ENCODE measurements at regions not wholly inside any gene's neighbourhood (a gene's known extent, or its start where the extent isn't known, plus 50 kb on each side); places are given as distances from the start of the nearest gene placed in this dataset.

DNA sequence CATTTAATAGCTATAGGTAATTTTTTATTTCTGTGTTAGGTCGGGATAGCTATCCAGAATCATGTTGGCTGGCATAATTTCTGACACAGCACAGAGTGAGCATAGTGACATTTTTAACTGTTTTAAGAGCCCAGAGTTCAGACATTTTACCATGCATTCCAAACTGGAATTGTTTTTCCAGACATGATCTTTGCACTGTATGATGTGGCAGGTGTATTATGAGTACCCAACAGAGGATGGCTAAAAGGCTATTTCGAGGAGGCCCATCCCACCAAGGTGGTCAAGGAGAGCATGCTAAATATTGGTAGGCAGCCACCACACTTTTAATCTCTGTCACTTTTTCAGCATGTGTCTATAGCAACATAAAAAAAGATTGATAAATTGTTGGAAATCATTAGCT is 137.3 kb upstream of the ST6GALNAC5 start:
- TF ChIP-seq, protein P1, sequence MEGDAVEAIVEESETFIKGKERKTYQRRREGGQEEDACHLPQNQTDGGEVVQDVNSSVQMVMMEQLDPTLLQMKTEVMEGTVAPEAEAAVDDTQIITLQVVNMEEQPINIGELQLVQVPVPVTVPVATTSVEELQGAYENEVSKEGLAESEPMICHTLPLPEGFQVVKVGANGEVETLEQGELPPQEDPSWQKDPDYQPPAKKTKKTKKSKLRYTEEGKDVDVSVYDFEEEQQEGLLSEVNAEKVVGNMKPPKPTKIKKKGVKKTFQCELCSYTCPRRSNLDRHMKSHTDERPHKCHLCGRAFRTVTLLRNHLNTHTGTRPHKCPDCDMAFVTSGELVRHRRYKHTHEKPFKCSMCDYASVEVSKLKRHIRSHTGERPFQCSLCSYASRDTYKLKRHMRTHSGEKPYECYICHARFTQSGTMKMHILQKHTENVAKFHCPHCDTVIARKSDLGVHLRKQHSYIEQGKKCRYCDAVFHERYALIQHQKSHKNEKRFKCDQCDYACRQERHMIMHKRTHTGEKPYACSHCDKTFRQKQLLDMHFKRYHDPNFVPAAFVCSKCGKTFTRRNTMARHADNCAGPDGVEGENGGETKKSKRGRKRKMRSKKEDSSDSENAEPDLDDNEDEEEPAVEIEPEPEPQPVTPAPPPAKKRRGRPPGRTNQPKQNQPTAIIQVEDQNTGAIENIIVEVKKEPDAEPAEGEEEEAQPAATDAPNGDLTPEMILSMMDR (conservative IDR thresholded peaks at IDR 0.05; ENCODE audit: low read depth, low read length) = no peak
- TF ChIP-seq POLR2A (IDR thresholded peaks at IDR 0.05; ENCODE audit: low read depth, low read length) = no peak
- no peak for TF ChIP-seq BHLHE40 (IDR thresholded peaks at IDR 0.05; ENCODE audit: low read depth, low read length)
- TF ChIP-seq RFX5 (IDR thresholded peaks at IDR 0.05; ENCODE audit: low read depth, low read length) = no peak
- no peak for TF ChIP-seq RAD21 (IDR thresholded peaks at IDR 0.05; ENCODE audit: low read length)
- TF ChIP-seq, protein P2, sequence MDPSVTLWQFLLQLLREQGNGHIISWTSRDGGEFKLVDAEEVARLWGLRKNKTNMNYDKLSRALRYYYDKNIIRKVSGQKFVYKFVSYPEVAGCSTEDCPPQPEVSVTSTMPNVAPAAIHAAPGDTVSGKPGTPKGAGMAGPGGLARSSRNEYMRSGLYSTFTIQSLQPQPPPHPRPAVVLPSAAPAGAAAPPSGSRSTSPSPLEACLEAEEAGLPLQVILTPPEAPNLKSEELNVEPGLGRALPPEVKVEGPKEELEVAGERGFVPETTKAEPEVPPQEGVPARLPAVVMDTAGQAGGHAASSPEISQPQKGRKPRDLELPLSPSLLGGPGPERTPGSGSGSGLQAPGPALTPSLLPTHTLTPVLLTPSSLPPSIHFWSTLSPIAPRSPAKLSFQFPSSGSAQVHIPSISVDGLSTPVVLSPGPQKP (IDR thresholded peaks at IDR 0.05; ENCODE audit: borderline replicate concordance, low read depth, low read length) = no peak
- TF ChIP-seq FOS (IDR thresholded peaks at IDR 0.05; ENCODE audit: low read depth, low read length) = no peak
- TF ChIP-seq MAZ (IDR thresholded peaks at IDR 0.05; ENCODE audit: borderline replicate concordance, low read depth, low read length) = no peak
- no peak for TF ChIP-seq CHD1 (IDR thresholded peaks at IDR 0.05; ENCODE audit: low read depth, low read length)
- TF ChIP-seq CEBPB (IDR thresholded peaks at IDR 0.05; ENCODE audit: low read depth, low read length) = no peak

Measured in IMR-90 (cell line).